GM18508 (cell line): ENCODE measurements at regions not wholly inside any gene's neighbourhood (a gene's known extent, or its start where the extent isn't known, plus 50 kb on each side); places are given as distances from the start of the nearest gene placed in this dataset.

ENCODE experiments used
- ATAC-seq: cut with Tn5 transposase; IDR thresholded peaks from one replicate; pipeline ENCODE4 v1.9.1; 2021; ENCODE audit warnings: moderate number of reproducible peaks; ENCODE audit not compliant: insufficient read depth, unreplicated experiment

DNA sequence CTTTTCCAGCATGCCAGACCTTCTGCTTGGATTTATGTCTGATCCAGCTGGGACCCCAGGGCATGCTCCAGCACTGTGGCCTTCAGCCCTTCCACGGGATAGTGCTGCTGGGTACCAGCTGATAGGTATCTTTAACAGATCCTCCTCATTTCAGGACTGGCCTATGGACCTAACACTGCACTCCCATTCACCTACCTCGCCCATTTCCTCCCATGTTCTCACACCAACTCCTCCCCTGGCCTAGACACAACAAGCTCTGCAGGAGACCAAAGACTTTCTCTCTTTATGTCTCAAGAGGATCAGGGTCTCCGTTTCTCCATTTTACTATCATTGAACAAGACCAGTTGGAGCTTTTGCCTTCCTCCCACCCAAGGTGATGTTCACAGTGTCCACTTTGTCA lies 140.0 kb upstream of the TMCC3 start:
- no peak for ATAC-seq

DNA sequence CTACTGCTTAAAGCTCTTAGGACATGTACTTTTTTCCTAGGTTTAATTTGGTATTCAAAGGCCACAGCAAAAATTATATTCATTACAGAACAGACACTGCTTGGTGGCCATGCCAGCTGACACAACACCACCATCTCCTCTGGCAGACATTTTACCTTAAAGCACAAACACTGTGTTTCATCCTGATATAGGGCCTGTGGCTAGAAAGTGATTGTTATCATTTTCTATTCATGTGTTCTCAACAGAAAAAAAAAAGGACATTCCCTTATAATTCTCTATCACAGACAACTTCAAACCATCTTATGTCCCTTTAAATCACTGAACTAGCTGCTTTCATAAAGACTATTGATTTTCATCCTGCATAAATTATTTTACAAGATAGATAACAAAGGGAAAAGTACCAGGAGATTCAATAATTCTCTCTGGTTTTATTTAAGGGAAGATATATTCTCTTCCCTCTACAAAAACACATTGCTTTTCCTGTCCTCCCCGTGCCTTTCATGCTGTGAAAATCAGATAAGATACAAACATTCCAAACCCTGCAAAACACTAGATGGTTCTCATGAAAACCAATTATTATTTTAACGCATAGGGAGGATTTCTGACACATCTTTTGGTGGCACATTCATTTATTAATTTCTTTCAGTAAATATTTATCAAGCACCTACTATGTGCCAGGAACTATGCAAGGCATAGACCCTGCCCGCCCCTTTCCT lies 139.3 kb upstream of the TMCC3 start:
- no peak for ATAC-seq

DNA sequence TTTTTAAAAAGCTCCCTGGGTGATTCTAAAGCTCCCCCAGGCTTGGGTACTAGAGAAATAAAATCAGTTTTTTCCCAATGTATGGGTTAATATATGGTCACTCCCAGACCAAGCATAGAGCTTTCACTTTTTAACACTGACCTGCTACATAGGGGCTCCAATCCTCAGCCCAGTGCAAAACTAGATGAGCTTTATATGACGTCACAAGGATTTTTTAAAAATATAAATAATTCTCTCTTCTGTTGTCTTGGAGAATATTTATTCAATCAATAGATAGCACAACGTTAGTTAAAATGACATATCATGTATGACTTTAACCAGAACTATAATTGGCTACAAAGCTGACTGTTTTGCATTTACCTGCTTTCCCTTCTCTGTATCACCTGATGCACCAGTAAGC lies 137.9 kb upstream of the TMCC3 start:
- no peak for ATAC-seq

DNA sequence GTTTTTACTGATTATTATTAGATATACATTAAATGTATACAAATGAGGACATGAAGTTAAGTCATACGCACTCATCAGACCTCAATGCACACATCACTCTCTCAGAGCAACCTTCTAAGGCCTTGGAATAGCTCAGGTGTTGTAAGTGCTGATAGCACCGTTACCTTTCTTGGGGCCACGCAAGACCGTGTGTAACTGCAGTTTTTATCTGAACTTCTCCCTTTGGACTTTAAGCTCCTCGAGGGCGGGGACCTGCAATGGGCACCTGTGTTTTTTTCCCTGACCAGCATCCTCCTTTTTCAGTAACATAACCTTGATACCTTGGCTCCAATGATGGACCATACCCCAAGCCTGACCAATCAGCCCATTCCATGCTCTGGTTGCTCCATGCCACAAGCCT lies 136.5 kb upstream of the TMCC3 start:
- no peak for ATAC-seq

DNA sequence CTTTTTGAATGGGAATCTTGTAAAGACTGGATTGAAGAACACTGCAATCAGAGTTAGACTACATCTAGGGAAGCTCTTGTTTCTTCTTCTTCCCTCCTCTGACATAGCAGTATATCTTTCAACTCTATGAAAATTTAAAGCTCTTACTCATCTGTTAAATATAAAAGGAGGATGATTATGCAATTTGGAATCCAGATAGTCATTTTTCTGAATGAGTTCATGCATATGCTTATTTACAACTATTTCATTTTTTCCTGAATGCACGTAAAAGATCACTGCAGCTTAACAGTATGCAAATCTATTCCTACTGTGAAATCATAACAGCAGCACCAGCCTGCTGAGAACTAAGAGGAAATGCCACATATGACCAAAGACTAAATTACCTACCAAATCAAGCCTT lies 133.5 kb upstream of the TMCC3 start:
- ATAC-seq: no peak

DNA sequence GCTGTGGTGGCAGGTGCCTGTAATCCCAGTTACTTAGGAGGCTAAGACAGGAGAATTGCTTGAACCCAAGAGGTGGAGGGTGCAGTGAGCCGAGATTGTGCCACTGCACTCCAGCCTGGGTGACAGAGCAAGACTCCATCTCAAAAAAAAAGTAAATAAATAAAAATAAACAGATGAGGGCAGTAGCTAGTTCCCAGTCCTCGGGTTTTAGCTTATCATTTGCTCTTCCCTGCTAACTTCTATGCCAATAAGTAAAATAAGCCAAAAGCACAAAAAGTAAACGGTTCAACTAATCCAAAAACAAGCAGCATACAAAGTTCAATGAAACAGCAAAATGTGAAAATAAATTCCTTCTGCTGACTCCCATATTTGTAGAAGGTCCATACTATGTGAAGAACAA lies 133.0 kb upstream of the TMCC3 start:
- no peak for ATAC-seq

DNA sequence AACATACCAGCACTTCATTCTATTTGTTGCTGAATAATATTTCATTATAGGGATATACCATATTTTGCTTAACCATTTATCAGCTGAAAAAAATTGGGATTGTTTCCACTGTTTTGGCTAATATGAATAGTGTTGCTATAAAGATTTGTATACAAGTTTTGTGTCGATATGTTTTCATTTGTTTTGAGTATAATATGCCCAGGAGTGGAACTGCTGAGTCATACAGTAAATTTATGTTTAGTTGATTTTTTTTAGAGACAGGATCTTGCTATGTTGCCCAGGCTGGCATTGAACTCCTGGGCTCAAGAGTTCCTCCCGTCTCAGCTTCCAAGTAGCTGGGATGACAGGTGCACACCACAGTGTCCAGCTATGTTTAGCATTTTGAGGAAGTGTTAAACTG lies 131.5 kb upstream of the TMCC3 start:
- no peak for ATAC-seq

DNA sequence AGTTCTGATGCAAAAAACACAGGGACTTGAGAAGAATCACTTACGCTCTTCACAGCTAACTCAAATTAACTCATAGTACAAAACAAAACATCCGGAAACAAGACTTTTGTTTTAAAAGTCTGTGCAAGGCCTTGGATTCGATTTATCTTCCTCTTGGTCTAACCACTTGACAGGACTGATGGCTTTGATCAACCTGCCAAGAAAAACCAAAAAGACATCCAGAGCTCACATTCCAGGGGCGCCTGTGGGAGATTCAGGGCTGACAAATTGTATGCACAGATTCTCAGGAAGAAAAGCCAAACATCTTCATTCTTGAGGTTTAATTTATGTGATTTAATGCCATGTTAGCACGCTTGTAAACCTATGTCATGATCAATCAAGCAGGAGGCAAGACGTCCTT lies 129.1 kb upstream of the TMCC3 start:
- no peak for ATAC-seq

DNA sequence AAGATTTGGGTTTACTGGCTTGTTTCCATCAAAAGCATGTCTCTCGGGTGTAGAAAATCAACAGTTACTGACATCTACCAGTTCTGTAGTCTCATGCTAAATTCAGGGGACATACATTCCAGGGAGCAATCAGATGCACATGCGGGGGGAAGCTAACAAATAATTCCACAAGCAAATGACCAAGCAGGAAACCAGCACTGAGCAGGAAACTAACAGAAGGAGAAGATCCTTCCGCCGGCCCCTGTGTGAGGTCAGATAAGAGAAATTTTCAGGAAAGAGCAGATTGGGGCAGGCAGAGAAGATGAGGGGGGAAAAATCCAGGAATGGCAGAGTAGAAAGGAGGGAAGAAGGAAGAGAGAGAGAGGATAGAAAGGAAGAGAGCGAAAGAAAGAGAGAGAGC lies 127.6 kb upstream of the TMCC3 start:
- ATAC-seq: no peak

DNA sequence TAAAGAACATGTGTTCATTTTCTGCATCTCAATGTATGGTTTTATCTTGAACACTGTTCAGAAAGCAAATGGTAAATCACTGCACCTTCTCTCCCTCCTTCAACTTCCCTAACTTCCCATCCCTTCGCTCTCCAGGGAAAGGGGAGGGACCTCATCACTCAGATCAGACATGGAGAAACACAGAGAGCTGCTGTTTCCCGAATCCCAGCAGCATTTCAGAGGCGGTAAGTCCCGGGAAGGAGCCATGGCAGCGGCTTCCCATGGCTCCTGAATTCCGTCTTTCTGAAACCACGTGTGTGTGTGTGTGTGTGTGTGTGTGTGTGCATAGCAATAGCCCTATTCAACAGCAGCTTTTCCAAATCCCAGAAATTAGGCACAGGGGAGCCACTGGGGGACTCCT lies 125.4 kb upstream of the TMCC3 start:
- no peak for ATAC-seq

DNA sequence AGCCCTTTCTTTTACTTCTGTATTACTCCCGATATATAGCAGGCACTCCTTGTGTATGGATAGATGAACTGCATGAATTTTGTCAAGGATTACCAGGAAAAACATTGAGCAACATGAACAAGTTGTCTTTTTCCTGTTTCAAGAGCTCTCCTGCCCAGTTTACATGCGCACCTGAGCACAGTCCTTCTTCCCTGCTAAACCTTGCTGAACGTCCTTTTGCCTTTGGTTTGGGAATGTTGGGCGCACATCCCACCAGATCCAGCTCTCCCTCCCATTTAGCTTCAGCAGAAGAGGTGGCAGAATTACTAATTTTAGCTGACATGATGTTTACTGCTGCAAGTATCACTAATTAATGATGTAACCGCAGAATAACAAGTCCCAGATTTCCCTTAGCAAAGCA lies 121.4 kb upstream of the TMCC3 start:
- ATAC-seq: no peak

DNA sequence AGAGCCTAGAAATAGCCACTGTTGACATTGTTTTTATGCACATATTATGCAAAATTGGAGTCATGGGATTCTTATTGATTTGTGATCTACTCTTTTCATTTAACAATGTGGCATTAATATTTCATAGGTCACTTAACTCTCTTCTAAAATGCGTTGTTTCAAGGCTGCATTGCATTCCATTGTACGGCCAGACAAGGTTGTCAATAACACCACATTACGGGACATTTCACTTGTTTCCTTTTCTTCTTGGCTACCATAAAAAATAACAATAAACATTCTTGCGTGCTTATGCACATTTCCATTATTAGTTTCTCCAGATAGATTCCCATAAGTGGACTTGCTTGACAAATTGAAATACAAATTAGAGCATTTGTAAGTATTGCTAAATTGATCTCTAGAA lies 120.8 kb upstream of the TMCC3 start:
- ATAC-seq: no peak

DNA sequence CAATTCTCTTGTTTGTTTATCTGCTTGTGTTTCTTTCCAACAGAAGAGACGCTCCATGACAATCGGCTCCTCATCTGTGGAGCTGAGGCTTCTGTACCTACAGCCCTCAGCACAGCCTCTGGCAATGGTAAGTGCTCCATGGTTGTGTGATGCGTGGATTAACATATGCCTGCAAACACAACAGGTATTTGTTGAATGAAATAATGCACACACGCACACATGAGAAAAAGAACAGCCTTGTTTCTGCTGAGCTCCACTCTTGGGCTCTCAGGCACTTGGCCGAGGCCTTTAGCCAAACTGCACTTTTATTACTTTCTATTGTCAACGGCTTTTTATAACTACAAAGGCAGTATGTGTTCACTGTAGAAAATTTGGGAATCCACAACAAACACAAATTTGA lies 120.4 kb upstream of the TMCC3 start:
- no peak for ATAC-seq

DNA sequence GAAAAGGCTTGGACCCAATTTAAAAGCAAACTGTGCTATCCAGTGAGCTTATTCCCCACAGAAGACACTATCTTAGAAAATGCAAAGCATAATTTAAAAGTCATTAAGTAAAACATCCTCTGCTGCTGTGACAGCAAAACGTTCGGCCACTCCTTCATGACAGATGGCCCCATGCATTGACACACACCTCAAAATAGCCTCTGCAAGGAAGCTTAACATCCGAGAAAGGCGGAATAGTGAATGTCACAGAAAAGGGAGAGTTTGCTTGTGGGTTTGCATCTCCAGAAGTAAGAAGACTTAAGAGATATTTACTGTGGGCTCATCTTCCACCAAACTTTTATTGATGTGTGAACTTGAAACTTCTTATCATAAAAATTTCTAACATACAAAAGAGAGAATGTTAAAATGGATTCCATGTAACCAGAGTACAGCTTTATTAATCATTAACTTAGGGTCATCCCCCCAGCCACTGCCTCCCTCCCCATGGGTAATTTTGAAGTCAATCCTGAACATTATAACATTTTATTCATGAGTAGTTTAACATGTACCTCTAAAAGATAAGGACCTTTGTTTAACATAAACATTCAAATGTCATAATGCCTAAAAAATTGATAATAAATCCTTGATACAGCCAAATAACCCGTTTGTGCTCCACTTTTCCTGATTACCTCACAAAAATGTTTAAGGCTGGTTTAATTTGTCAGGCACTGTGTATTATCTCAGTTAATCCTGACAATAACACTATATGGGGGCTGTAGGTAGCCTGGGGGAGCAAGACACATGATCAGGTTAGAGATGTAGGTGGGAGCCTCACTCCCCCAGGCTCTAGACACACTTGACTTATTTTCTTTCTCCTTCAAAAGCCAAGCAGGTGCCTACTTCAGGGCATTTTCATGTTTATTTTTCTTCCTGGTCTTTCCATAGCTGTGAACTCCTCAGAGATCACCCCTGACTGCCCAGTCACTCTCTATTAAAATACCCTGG lies 119.7 kb upstream of the TMCC3 start:
- ATAC-seq: no peak

DNA sequence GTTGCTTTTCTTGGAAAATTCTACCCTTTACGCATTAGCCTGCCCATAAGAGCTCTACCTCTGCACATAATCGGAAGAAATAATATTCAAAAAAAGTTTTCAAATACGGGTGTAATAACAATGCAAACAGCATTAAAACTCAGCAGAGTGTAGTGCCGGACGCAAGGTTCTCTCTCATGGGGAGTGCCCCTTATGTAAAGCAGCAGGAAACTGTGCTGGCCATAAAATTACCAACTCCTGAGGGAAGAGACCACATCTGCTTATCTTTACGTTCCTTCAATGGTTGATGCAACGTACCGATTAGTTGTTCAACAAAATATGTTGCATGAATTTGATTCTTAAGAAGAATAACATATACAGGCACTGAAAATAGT lies 118.7 kb upstream of the TMCC3 start:
- ATAC-seq: peak; percentile 75

DNA sequence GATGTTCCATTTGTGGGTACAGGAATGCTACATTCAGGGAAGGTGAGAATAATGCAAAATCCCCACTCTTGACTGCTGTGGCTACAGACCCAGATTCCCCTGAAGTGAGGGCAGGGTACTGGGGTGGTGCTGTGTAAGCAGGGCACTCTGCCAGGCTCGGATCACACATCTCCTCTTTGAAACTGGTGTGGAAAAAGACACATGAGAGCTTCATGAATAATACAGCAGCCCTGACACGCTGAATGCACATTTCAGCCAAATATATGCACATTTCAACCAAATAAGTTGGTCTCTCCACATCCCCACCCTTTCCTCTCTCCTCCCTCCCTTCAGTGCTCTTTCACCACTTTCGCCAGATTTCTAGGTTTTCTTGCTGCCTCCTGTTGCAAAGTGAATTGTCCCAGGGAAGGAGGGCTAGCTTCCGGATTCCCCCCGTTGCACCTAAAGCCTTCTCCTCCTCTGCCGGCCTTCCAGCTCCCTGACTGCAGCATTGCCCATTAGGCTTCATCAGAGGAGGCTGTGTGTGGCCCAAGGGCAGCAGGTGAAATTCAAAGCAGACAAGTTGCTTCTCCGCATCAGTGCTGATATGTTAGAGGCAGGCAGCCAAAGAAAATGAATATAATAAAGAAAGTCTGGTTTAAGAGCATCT lies 118.2 kb upstream of the TMCC3 start:
- peak; percentile 34 for ATAC-seq

DNA sequence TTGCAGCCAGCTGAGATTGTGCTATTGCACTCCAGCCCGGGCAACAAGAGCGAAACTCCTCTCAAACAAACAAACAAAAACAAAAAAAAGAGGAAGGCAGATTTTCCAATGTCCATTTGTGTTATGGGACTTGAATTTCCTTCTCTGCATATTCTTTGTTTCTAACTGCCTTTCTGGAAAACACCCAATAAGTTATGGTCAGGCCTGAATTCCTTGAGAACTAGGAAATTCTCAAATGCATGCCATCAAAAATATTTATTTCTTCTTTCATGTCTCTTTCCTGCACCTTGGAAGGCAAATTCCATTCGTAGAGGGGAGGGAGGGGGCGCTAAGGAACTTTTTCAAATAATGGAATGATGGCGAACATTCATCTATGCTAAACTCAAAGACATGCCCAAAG lies 117.6 kb upstream of the TMCC3 start:
- ATAC-seq: no peak

DNA sequence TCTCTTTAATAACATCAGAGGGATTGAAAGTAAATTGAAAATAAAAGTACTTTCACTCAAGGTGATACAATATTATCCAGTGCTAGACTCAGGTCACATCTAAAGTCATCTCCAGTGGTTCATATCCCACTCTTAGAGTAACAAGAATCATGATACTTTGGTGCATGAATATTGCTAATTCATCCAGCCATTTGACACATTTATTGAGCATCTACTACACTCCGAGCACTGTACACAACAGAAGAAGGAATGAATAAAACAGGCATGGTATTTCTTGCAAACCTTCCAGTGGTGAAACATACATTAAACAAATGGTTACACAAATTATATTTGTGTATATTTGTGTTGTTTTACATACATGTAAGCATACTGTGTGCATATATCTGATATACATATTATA lies 116.0 kb upstream of the TMCC3 start:
- ATAC-seq: no peak

DNA sequence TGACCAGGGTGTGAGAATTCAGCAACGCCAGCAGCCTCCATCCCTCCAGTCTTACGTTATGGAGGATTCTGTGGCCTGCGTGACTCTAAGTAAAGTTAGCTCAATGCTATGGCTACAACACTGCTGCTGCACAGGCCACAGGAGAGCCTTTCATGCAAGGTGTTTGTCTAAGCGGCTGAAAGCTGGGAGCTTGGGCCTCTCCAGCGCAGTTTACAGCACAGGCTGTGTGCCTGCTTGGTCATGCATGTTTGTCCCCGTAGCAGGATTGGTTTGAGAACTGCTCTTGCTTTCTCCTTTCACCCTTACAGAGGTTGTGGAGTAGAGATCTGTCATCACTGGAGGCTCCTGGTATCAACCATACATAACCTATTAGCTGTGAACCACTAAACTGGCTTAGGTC lies 113.1 kb upstream of the TMCC3 start:
- no peak for ATAC-seq

DNA sequence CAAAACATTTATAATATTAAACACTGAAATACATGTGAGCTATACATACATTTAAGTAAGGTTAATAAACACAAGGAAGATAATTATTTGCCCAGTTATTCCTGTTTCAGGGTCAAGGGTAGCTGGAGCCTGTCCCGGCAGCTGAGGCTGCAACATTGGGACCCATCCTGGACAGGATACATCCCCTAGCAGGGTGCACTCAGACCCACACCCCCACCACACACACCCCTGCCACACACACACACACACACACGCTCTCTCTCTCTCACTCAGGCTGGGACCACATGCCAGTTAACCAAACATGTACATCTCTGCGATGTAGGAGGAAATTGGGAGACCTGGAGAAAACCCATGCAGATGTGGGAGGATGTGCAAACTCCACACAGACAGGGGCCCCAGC lies 112.6 kb upstream of the TMCC3 start:
- no peak for ATAC-seq

DNA sequence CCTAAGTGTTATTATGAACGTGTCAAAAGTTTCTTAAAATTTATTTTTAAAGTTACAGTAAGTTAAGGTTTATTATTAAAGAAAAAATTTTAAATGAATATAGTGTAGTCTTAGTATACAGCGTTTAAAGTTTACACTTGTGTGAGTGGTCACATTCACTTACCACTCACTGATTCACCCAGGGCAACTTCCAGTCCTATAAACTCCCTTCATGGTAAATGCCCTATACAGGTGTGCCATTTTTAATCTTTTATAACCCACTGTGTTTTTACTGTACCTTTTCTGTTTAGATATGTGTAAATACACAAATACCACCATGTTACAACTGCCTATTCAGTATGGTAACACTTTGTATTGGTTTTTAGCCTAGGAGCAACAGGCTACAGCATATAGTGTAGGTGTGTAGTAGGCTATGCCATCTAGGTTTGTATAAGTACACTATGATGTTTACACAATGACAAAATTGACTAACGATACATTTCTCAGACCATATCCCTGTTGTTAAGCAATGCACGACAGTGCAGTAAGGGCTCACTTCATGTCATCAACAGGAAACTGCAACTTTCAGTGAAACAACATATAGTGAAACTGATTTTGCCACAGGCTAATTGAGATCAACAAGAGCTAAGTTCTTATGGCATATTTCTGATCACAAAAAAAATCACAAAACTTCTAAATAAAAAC lies 112.0 kb upstream of the TMCC3 start:
- peak; percentile 74 for ATAC-seq
